NCI-H187 (cell line): ENCODE measurements at regions not wholly inside any gene's neighbourhood (a gene's known extent, or its start where the extent isn't known, plus 50 kb on each side); places are given as distances from the start of the nearest gene placed in this dataset.

ENCODE experiments used
- DNase-seq, 2 experiments: peaks; one replicate each; lab custom pipeline; 2025; lab: John Stamatoyannopoulos, UW

DNA sequence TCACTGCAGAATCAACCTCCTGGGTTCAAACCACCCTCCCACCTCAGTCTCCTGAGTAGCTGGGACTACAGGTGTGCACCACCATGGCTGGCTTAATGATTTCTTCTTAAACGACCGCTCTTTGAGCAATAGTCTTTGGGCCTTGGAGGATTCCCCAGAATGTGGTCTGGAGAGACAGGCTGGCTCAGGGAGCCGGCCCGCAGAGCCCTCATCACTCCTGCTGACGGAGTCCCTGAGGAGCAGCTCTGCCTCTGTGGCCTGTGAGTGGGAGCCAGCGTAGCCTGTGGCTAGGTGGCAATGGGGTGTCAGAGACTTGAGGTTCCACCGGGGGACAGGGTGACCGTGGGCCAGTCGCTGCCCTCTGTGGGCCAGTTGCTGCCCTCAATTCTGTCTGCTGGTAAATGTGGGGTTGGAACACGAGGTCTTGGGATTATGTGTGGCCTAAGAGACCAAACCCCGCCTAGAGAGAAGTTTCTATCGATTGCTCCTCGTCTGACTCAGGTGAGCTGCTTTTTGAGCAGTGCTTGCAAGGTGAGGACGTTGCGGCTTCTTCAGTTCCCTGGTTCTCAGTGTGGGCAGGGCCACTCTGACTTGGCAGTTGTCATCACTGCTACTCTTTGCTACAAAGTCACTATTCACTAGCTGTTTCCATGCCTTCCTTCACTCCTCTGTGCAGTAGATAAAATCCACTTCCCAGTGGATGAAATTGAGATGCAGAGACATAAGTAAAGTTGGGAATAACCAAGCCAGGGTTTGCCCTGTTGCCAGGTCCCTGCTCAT lies 124.8 kb upstream of the NECTIN1 start:
- no peak for DNase-seq

DNA sequence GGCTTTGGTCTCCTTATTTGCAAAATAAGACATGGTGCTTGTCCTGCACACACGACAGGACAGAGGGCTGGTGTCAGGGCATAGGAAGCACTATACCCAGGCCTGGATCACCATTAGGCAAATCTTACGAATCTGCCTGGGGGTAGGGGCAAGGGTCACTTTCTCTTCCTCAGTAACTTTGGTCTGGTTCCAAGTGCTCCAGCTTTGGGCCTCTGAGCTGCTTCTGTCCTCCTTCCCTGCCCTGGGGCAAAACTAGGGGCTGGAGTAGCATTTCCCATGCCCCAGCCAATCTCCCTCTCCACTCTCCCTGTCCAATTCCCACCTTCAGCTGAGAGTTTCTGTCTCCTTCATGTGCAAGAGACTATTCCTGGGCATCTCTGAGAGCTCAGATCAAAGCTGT lies 123.7 kb upstream of the NECTIN1 start:
- DNase-seq: no peak

DNA sequence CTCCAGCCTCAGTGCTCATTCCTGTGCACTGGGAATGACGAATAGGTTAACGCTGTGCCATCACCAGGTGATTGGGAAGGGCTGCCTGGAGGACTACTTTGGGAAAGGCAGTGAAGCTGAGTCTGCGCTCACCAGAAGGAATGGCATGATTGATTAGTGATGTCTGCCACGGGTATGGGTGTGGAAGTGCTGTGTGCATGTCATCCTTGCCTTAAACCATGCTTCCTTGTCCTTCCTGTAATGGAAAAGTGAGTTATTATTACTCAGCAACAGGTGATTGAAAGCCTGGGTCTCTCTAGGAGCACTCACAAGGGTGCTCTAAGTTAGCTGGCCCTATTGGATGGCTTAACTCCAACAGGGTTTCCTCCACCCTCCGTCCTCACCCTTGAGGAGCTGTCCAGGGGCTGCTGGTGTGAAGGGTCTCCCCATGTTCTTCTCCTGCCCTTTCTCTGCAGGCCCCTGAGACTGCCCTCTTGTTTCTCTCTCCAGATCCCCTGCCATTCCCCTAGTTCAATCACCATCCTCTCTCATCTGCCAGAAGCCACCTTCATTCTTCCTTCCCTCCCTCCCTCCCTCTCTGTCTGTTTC lies 121.9 kb upstream of the NECTIN1 start:
- no peak for DNase-seq

DNA sequence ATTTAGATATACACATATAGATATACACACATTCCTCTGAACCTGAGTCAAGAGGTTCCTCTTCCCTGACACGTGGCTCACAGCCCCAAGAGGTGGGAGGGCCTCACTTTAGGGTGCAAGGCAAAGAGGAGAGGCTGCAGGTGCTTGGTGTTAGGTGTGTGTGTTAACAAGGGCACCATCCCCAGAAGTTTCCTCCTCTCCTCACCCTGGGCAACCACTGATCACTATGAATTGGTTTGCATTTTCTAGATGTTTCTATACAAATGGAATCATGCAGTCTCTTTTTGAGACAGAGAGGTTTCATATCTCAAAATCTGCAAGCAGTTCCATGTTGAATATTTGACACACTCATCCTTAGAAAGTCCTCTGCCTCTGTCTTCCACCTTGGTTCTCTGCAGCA lies 120.9 kb upstream of the NECTIN1 start:
- no peak for DNase-seq

DNA sequence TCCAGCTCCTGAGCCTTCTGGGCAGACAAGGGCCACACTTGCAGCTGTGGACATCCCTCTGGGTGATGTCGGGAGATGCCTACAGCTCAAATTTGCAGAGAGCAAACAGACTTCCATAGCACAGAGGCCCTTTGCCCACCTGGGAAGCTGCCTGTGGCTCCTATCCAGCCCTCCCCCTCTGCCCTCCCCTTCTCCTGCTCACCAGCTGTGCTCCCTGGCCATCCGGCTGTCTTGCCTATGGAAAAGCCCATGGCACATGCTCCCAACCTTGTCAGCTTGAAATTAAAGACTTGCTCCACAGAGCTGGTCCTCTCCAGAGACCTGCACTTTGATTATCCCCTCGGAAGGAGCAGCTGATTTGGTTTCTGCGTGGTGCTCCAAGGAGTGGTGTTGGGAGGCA lies 118.9 kb upstream of the NECTIN1 start:
- DNase-seq: no peak

DNA sequence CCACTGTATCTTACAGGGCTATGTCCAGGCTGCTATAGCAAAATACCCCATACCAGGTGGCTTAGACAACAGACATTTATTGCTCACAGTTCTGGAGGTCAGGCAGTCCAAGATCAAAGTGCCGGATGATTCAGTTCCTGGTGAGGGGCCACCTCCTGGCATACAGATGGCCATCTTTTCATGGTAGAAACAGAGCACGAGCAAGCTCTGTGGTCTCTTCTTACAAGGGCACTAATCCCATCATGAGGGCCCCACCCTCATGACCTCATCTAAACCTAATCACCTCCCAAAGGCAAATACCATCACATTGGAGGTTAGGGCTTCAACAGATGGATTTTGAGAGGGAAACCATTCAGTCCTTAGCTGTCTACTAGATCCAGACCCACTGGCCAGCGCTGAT lies 117.4 kb upstream of the NECTIN1 start:
- no peak for DNase-seq

DNA sequence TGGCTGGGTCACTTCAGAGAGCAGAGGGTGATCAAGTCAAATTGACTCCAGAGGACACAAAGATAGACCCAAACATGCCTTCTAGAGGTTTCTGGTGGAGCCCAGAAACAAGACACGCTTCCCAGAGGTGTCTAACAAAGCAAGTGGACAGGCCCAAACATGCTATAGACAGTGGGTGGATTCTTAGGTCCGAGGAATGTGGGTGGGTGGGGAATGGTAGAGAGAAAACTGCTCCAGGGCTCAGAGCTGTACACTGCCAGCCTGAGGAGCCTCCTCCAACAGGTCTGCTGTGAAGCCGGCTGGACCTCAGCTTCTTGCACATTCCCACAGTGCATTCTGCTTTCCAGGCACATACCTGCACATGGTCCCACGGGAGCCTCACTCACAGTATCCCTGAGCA lies 116.8 kb upstream of the NECTIN1 start:
- DNase-seq: no peak

DNA sequence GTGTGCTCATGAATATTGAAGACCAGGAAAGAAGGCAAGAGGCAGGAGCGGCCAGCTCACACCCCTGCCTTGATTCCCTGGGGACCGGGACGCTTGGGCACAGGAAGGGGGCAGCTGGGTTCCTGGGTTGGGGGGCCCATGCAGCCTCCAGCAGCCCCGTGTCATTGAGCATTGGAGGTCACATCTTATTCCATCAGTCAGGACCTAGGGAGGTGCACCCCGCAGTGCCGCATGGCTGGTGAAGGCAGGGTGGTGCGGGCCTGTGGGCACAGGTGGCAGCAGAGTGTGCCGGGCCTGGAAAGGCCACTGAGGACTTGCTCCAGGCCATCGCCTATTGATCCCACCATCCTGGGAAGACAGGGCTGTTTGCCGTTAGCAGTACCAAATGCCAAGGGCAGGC lies 116.3 kb upstream of the NECTIN1 start:
- DNase-seq: no peak

DNA sequence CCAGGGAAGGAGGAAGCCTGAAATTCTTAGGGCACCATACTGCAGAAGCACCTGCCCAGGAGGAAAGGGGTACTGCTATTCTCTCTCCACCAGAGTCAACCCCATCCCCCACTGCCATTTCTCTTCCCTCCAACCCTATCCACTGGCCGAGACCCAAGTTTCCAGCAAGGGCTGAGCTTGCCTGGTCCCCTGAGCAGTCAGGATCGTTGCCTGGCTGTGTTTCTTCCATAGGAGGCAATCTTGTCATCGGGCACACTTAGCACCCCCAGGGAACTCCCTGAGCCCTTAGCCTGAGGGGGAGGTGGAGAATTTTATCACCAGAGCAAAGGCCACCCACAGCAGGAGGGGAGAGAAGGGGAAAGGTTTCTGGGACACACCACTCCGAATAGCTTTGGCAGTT lies 115.8 kb upstream of the NECTIN1 start:
- no peak for DNase-seq

DNA sequence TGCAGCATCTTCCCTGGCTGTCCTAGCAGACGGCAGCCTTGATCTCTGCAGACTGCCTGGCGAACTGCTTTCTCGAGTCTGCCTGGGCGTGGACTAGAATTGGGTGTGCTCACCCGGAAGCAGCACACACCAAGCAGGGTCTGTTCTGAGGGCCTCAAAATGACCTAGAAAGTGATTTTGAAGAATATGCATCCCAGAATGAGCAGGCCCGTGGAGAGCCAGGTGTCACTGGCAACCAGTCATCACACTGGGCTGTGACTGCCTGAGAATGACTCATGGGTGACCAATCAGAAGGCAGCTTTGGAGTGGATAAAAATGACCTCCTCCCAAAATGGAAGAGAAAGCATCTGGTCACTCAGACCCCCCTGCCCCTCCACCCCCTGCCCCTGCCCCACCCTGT lies 114.9 kb upstream of the NECTIN1 start:
- DNase-seq: no peak

DNA sequence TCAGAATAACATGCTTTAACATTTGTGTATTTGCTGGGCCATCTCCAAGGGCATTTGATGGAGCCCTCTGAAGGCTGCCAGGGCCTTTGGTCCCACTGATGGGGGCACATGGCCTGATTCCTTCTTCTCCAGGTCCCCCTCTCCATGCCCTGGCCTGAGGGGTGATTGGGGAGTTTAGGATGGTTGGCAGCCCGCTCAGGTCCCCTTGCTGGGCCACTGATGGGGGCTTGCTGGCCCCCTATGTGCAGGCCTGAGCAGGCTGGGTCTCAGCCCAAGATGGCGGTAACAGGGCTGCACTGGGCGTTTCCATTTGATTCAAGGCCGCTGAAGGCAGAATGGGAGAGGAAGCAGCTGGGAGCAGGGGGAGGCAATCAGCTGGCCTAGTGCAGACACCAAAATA lies 113.7 kb upstream of the NECTIN1 start:
- no peak for DNase-seq

DNA sequence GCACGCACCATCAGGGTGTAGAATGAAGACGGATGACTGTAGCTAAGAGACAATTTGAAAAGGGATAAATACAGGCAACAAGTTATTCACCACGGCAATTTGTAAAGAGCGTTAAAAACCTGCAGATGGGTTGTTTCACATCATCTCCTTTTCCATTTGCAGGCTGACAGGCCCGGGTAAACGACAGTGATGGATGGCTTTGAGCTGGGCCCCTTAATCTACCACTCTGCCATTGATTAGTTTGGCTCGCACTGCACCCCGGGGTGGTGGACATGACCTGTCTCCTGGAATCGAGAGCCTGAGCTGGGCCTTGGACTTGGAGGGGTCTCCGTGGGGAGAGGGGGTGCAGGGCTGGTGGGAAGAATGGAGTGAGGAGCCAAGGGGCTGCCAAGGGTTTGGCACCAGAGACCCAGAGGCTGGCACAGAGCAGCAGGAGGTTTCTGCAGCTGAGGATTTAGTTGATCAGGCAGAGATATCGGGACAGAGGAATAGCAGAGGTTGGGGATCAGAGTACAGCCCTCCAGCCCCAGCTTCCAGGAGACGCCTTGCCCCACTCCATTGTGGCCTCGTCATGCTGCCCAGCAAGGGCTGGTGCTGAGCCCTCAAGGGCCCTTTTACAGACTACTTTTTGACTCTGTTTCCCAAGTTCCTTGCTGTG lies 110.6 kb upstream of the NECTIN1 start:
- DNase-seq: no peak

DNA sequence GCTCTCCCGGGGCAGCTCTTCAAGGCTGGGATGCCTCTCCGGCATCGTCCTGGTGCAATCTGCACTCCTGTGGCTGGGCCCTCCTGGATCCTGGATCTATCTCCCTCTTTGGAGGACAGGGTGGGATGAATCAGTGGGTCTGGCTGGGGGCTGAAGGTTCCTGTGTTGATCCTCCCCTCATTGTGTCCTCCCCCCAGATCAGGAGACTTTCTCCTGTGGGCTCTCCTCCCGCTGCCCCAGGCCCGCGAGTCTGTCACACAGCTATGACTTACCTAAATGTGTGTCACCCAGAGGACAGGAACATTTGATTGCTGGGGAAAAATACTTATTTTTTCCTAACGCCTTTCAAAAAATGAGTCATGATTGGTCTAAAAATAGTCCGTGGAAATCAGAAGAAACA lies 106.8 kb upstream of the NECTIN1 start:
- DNase-seq: no peak

DNA sequence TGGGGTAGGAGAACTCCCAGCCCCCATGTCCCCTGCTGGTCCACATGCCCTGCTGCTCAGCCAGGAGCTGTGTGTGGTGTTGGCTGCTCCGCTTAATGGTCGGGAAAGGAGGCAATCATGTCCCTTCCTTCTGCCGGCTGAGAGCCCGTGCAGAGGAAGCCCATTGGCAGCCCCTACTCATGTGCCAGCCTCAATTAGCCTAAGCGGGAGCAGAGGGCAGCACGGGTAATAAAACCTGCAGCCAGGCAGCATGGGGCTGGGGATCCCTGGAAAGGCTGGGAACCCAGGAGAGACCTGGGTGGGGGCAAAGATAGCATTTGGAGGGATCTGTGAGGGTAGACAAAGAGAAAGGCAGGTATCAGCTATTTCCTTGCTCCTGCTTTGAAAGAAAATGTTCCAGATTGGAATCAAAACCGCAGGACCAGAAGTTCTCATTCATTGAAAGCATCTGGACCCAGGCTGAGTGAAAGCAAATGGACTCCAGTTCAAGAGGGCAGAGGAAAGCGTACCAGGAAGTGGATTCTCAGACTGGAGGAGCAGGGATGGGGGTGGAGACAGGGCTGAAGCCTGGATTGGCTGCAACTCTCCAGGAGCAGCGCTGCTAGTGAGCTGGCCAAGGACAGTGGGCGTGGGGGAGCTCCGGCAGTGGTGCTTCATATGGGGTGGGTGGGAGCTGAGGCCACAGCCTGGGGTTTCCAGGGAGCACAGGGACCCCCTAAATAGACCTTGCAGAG lies 103.4 kb upstream of the NECTIN1 start:
- DNase-seq: peak; percentile 49 to 58

DNA sequence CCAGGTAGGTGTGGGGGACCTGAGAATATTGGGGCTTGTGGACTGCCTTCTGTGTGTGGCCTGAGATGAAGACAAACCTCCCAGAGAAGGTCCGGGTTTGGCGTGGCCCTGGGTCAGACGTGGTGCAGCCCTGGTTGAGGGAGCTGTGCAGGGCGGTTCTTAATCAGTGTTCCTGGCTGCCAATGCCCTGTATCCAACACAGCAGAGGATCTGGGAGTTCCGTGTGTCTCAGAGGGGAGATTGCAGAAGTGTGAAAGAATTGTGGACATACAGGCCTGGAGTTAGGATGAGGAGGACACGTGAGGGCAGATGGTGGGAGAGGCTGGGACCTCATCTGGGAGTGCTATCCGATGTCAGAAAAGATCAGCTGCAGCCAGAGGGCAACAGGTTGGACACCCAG lies 102.0 kb upstream of the NECTIN1 start:
- DNase-seq: no peak

DNA sequence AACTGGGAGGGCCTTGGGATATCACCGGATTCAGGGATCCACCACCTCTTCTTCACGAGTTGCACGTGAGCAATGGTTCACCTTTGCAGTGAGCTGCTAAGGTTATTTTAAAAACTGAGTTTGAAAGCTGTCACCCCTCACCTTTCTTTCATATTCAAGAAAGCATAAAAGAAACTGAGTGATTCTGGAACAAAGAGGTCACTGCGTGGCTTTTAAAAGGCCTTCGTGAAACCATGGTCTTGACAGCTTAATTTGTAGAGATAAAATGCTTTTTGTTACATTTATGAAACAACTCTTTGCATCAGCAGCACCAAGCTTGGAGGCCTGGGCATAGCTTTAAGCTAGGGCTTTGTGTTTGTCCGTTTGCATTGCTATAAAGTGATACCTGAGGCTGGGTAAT lies 101.4 kb upstream of the NECTIN1 start:
- no peak for DNase-seq

DNA sequence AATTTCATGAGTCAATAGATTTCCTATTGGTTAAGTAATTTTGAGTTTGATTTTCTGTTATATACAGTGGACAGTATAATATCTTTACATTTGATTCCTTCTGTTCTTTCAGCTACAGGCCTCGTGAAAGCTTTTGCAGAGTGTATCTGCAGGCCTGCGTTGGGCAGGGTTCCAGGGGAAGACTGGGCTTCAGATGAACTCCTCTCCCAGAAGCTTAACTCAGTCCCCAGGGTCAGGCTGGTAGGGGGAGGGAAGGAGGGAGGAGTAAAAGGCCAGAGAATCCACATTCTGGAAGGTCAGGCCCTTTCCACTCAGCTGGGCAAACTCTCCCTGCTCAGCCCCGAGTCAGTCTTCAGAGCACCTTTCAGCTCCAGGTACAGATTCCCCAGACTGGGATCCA lies 100.4 kb upstream of the NECTIN1 start:
- no peak for DNase-seq

DNA sequence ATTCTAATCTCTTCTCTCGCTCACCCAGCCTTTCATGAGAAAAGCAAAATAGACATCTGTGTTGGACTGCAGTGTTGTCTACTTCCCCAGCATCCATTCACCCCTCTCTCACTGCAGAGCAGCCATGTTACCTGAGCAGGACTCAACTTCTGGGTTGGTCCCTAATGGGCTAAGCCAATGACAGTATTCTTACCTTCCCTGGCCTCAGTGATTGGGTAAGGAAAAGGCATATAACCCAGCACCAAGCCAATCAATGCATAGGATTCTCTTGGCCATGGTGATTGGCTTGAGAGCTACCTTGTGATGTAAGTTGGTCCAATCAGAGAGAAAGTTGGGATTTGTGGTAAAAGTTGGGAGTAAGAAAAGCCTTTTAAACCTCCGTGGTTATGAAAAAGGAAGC lies 99.8 kb upstream of the NECTIN1 start:
- no peak for DNase-seq

DNA sequence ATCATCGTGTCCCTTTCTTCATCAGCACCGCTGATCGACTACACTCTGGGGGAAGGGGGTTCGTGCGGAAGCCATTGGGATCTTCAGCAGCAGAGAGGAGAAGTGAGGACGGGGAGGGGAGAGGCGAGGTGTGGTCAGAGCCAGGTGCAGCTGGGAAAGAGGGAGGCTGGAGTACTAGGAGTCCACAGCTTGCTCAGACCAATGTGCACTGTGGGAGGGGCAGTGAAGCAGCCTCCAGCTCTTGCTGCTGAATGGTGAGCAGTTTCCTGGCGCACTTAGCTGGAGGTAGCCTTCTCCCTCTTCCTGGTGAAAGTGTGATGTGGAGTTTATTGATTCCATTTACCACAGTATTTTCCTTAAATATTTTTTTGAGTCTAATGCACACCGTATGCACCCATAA lies 99.0 kb upstream of the NECTIN1 start:
- peak; percentile 28 to 56 for DNase-seq

DNA sequence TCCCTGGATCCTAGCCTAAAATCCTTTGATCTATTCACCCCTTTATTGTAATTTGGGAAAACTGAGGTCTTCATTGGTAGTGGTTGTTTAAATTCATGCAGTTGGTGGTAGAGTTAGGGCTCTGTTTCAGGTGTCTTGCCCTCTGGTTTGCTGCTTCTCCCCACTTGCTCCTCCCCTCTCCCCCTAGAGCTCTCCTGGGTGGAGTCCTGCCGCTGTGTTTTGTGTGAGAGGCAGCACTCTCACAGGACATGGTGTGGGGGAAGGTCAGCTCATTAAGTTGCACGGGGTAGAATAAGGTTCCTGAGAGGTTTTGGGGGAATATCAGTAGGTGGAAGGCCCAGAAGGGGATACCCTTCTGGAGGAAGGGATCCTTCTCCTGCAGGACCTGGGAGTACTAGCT lies 98.1 kb upstream of the NECTIN1 start:
- DNase-seq: no peak

DNA sequence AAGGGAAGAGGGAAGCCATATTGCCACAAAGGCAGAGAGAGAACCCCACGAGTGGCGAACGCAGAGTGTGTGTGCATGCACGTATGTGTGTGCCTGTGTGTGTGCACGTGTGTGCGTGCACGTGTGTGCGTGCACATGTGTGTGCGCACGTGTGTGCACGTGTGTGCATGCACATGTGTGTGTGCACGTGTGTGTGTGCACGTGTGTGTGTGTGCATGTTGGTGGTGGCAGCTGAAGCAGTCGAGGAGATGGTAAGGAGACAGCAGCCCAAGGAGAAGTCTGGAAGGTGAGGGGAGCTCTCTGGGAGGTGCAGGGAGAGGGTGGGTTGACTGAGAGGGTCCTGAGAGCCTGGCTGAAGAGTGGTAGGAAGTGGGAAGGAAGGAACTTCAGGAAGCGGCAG lies 94.1 kb upstream of the NECTIN1 start:
- no peak for DNase-seq

DNA sequence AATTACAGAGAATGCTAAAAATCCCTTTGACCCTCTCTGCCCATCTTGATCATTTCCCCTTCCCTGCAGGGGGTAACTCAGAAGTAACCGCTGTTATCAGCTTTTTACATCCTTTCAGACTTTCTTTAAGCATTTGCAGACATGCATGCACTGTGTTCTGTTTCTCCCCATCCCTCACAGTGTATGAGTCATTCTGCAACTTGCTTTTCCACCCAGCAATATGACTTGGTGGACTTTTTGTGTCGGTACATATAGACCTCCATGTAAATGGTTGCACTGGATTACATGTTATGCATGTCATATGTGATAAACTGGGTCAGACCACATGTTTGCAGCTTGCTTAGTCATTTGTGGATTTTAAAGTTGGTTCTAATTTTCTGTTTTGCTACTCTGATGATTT lies 87.7 kb upstream of the NECTIN1 start:
- DNase-seq: no peak

DNA sequence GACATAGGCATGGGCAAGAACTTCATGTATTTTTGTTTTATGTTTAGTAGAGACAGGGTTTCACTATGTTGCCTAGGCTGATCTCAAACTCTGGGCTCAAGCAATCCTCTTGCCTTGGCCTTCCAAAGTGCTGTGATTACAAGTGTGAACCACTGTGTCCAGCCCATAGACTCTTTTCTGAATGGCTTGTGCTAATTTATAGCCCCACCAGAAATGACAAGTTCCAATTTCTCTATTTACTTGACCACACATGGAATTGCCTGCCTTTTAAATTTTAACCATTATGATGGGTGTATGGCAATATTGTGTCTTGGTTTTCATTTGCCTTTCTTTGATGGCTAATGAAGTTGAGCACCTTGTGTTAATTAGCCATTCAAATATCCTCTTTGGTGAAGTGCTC lies 85.8 kb upstream of the NECTIN1 start:
- no peak for DNase-seq
